ENCODE measurements at regions not wholly inside any gene's neighbourhood (a gene's known extent, or its start where the extent isn't known, plus 50 kb on each side); places are given as distances from the start of the nearest gene placed in this dataset.

DNA sequence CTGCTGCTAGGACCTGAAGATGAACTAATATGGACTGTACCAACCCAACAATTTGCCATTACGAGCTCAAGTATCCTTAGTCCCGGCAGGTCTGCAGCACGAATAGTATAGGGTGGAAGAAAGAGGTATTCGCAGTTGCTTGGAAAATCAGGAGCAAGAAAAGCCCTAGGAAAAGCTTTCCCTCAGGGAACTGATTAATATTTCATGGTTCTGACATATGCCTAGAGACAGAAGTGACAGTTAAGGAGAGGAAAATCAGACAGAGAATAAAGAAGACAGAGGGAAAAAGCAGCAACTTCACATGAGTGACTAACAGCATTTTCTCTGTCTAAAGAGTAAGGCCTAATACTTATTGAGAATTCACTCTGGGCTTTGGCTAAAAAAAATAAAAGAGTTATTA, 602.9 kb upstream of the ATP2B1 start:
- no peaks in the 10 kb centered on the region for H3K9me3 ChIP-seq (ENCODE audit: low read length)
- H3F3A ChIP-seq (ENCODE audit: insufficient read depth, low read length, poor library complexity, severe bottlenecking): peaks cover 7% of the 10 kb centered on the region
- H3K27ac ChIP-seq (ENCODE audit: low read length): peak overlapping the region; percentile 80
- H3K9me2 ChIP-seq (ENCODE audit: insufficient read depth, low read length): no peaks in the 10 kb centered on the region
- H2AFZ ChIP-seq (ENCODE audit: low read depth, low read length): no peak overlapping the region
- no peaks in the 10 kb centered on the region for H3K27me3 ChIP-seq (ENCODE audit: insufficient read depth, low read depth, low read length)
- H4K20me1 ChIP-seq (ENCODE audit: insufficient read depth): no peaks in the 10 kb centered on the region
- TF ChIP-seq, protein P1, sequence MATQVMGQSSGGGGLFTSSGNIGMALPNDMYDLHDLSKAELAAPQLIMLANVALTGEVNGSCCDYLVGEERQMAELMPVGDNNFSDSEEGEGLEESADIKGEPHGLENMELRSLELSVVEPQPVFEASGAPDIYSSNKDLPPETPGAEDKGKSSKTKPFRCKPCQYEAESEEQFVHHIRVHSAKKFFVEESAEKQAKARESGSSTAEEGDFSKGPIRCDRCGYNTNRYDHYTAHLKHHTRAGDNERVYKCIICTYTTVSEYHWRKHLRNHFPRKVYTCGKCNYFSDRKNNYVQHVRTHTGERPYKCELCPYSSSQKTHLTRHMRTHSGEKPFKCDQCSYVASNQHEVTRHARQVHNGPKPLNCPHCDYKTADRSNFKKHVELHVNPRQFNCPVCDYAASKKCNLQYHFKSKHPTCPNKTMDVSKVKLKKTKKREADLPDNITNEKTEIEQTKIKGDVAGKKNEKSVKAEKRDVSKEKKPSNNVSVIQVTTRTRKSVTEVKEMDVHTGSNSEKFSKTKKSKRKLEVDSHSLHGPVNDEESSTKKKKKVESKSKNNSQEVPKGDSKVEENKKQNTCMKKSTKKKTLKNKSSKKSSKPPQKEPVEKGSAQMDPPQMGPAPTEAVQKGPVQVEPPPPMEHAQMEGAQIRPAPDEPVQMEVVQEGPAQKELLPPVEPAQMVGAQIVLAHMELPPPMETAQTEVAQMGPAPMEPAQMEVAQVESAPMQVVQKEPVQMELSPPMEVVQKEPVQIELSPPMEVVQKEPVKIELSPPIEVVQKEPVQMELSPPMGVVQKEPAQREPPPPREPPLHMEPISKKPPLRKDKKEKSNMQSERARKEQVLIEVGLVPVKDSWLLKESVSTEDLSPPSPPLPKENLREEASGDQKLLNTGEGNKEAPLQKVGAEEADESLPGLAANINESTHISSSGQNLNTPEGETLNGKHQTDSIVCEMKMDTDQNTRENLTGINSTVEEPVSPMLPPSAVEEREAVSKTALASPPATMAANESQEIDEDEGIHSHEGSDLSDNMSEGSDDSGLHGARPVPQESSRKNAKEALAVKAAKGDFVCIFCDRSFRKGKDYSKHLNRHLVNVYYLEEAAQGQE (IDR thresholded peaks at IDR 0.05; ENCODE audit: borderline replicate concordance): peak; percentile 100
- no peak for TF ChIP-seq EZH2 (IDR thresholded peaks at IDR 0.05; ENCODE audit: borderline replicate concordance, insufficient read depth, low read length, poor library complexity, severe bottlenecking)
- peak; percentile 40 for TF ChIP-seq RAD21 (conservative IDR thresholded peaks at IDR 0.05)
- peak; percentile 97 for TF ChIP-seq EP300 (conservative IDR thresholded peaks at IDR 0.05; ENCODE audit: poor library complexity, severe bottlenecking)
- TF ChIP-seq, protein P2, sequence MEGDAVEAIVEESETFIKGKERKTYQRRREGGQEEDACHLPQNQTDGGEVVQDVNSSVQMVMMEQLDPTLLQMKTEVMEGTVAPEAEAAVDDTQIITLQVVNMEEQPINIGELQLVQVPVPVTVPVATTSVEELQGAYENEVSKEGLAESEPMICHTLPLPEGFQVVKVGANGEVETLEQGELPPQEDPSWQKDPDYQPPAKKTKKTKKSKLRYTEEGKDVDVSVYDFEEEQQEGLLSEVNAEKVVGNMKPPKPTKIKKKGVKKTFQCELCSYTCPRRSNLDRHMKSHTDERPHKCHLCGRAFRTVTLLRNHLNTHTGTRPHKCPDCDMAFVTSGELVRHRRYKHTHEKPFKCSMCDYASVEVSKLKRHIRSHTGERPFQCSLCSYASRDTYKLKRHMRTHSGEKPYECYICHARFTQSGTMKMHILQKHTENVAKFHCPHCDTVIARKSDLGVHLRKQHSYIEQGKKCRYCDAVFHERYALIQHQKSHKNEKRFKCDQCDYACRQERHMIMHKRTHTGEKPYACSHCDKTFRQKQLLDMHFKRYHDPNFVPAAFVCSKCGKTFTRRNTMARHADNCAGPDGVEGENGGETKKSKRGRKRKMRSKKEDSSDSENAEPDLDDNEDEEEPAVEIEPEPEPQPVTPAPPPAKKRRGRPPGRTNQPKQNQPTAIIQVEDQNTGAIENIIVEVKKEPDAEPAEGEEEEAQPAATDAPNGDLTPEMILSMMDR (IDR thresholded peaks at IDR 0.05; ENCODE audit: poor library complexity, severe bottlenecking): no peak
- TF ChIP-seq POLR2AphosphoS5 (IDR thresholded peaks at IDR 0.05): peak; percentile 85
- TF ChIP-seq SMC3 (conservative IDR thresholded peaks at IDR 0.05; ENCODE audit: poor library complexity): no peak
- peak overlapping the region; percentile 3 for H3K9ac ChIP-seq (ENCODE audit: low read length)
- H3K79me2 ChIP-seq (replicated peaks; ENCODE audit: insufficient read depth, low read length): no peaks in the 10 kb centered on the region
- no peaks in the 10 kb centered on the region for H3K36me3 ChIP-seq (ENCODE audit: insufficient read depth, low read length)
- peak overlapping the region; percentile 12 for H3K4me3 ChIP-seq (ENCODE audit: low read length)
- peak overlapping the region; percentile 5 for H3K4me2 ChIP-seq (ENCODE audit: low read length)

DNA sequence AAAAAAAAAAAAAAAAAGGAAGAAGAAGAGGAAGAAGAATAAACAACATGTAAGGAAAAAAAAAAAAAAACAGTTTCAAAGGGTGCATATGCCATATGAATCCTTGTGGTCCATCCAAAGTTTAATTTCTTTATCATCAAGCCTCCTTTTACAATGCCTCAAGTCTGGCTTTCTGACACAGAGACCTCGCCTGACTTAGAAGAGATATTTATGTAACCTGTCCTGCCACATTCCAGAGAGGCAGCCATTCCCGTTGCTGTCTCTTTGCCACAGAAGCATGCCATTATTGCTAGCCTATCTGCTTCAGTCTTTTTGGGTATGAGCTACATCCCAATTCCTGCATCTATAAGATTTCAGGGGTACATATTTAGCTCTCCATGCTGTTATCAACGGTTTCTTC, 596.7 kb upstream of the ATP2B1 start:
- no peaks in the 10 kb centered on the region for H3K27me3 ChIP-seq (ENCODE audit: insufficient read depth, low read depth, low read length)
- no peak overlapping the region for H3K9ac ChIP-seq (ENCODE audit: low read length)
- no peaks in the 10 kb centered on the region for H3K9me2 ChIP-seq (ENCODE audit: insufficient read depth, low read length)
- no peak overlapping the region for H3K27ac ChIP-seq (ENCODE audit: low read length)
- no peak overlapping the region for H3K4me3 ChIP-seq (ENCODE audit: low read length)
- no peak overlapping the region for H3K4me2 ChIP-seq (ENCODE audit: low read length)
- TF ChIP-seq SMC3 (conservative IDR thresholded peaks at IDR 0.05; ENCODE audit: poor library complexity) (no peak), EP300 (conservative IDR thresholded peaks at IDR 0.05; ENCODE audit: poor library complexity, severe bottlenecking) (no peak), TAF1 (IDR thresholded peaks at IDR 0.05; ENCODE audit: low read depth) (no peak), RAD21 (conservative IDR thresholded peaks at IDR 0.05) (no peak), EZH2 (IDR thresholded peaks at IDR 0.05; ENCODE audit: borderline replicate concordance, insufficient read depth, low read length, poor library complexity, severe bottlenecking) (no peak), MXI1 (conservative IDR thresholded peaks at IDR 0.05; ENCODE audit: poor library complexity, severe bottlenecking) (no peak), POLR2AphosphoS5 (IDR thresholded peaks at IDR 0.05) (no peak)
- TF ChIP-seq, protein P1 (IDR thresholded peaks at IDR 0.05; ENCODE audit: borderline replicate concordance): no peak
- TF ChIP-seq, protein P2 (IDR thresholded peaks at IDR 0.05; ENCODE audit: poor library complexity, severe bottlenecking): no peak
- H3K9me3 ChIP-seq (ENCODE audit: low read length): no peaks in the 10 kb centered on the region
- no peak overlapping the region for H2AFZ ChIP-seq (ENCODE audit: low read depth, low read length)
- H4K20me1 ChIP-seq (ENCODE audit: insufficient read depth): no peaks in the 10 kb centered on the region
- H3K36me3 ChIP-seq (ENCODE audit: insufficient read depth, low read length): no peaks in the 10 kb centered on the region
- H3F3A ChIP-seq (ENCODE audit: insufficient read depth, low read length, poor library complexity, severe bottlenecking): no peaks in the 10 kb centered on the region
- no peaks in the 10 kb centered on the region for H3K79me2 ChIP-seq (replicated peaks; ENCODE audit: insufficient read depth, low read length)

All from neural cell (in vitro differentiated cells).